HEK293T (cell line): ENCODE measurements at regions not wholly inside any gene's neighbourhood (a gene's known extent, or its start where the extent isn't known, plus 50 kb on each side); places are given as distances from the start of the nearest gene placed in this dataset.

Experiments used
- CTCF ChIA-PET: fragments of 350-600 bp; formaldehyde crosslinking; extraction: SDS; loops from one replicate; lab custom pipeline; 2021; ENCODE audit warnings: antibody characterized with exemption, inconsistent platforms; lab: Yijun Ruan, JAX
- POLR2A ChIA-PET: fragments of 350-600 bp; formaldehyde crosslinking; extraction: SDS; loops from one replicate; lab custom pipeline; 2020; ENCODE audit warnings: antibody characterized with exemption, inconsistent platforms; lab: Yijun Ruan, JAX
- DNase-seq: peaks from one replicate; pipeline ENCODE4 v3.0.0; 2012; ENCODE audit warnings: mixed read lengths; ENCODE audit errors: extremely low spot score
- ARNT ChIP-seq: fragments of 450-650 bp; IDR thresholded peaks from 2 replicates; pipeline ENCODE4 v1.6.1; 2017; ENCODE audit warnings: mild to moderate bottlenecking
- BHLHE40 ChIP-seq: fragments of 450-650 bp; IDR thresholded peaks from 2 replicates; pipeline ENCODE4 v1.6.1; 2016; ENCODE audit warnings: mild to moderate bottlenecking, moderate library complexity, borderline replicate concordance
- CTBP1 ChIP-seq: fragments of 450-650 bp; IDR thresholded peaks from 2 replicates; pipeline ENCODE4 v1.6.1; 2016; ENCODE audit warnings: borderline replicate concordance
- ELF4 ChIP-seq: fragments of 450-650 bp; IDR thresholded peaks from 2 replicates; pipeline ENCODE4 v1.6.1; 2017; ENCODE audit warnings: antibody characterized with exemption
- FOXA1 ChIP-seq: fragments of 450-650 bp; IDR thresholded peaks from 2 replicates; pipeline ENCODE4 v1.6.1; 2016; ENCODE audit warnings: mild to moderate bottlenecking
- FOXK2 ChIP-seq: fragments of 450-650 bp; IDR thresholded peaks from 2 replicates; pipeline ENCODE4 v1.6.1; 2016; ENCODE audit warnings: mild to moderate bottlenecking
- FOXM1 ChIP-seq: fragments of 450-650 bp; IDR thresholded peaks from 2 replicates; pipeline ENCODE4 v1.6.1; 2017; ENCODE audit warnings: mild to moderate bottlenecking, borderline replicate concordance
- HDGF ChIP-seq: fragments of 450-650 bp; IDR thresholded peaks from 2 replicates; pipeline ENCODE4 v1.6.1; 2017; ENCODE audit warnings: antibody characterized with exemption, borderline replicate concordance
- L3MBTL2 ChIP-seq: fragments of 450-650 bp; conservative IDR thresholded peaks from 2 replicates; pipeline ENCODE4 v1.6.1; 2016; ENCODE audit warnings: mild to moderate bottlenecking
- LEF1 ChIP-seq: fragments of 450-650 bp; IDR thresholded peaks from 2 replicates; pipeline ENCODE4 v1.6.1; 2017; ENCODE audit warnings: mild to moderate bottlenecking, borderline replicate concordance
- NFRKB ChIP-seq: fragments of 450-650 bp; IDR thresholded peaks from 2 replicates; pipeline ENCODE4 v1.6.1; 2016; ENCODE audit warnings: mild to moderate bottlenecking, moderate library complexity
- PKNOX1 ChIP-seq: fragments of 450-650 bp; IDR thresholded peaks from 2 replicates; pipeline ENCODE4 v1.6.1; 2016
- SP1 ChIP-seq: fragments of 450-650 bp; IDR thresholded peaks from 2 replicates; pipeline ENCODE4 v1.6.1; 2017
- SUZ12 ChIP-seq: fragments of 450-650 bp; IDR thresholded peaks from 2 replicates; pipeline ENCODE4 v1.6.1; 2016; ENCODE audit warnings: mild to moderate bottlenecking
- TARDBP ChIP-seq: fragments of 450-650 bp; IDR thresholded peaks from 2 replicates; pipeline ENCODE4 v1.6.1; 2016
- ZNF384 ChIP-seq: fragments of 450-650 bp; IDR thresholded peaks from 2 replicates; pipeline ENCODE4 v1.6.1; 2016

GRCh38 chr3:168461793-168462192 is 366.1 kb upstream of the GOLIM4 start:
- ChIA-PET CTCF (no interaction called here), POLR2A (no interaction called here)
- DNase-seq = no peak
- no peak for TF ChIP-seq SP1
- no peak for TF ChIP-seq FOXK2
- no peak for TF ChIP-seq CTBP1
- no peak for TF ChIP-seq NFRKB
- TF ChIP-seq L3MBTL2 = no peak
- TF ChIP-seq ARNT = no peak
- TF ChIP-seq BHLHE40 = no peak
- no peak for TF ChIP-seq LEF1

- ChIA-PET CTCF (no interaction called here), POLR2A (no interaction called here)
- no peak for TF ChIP-seq NFRKB
- TF ChIP-seq ELF4 = no peak
- no peak for TF ChIP-seq BHLHE40
- no peak for TF ChIP-seq SUZ12
- no peak for TF ChIP-seq HDGF
- TF ChIP-seq SP1 = no peak
- TF ChIP-seq ZNF384 = no peak
- no peak for TF ChIP-seq FOXM1
- TF ChIP-seq ARNT = no peak
- TF ChIP-seq FOXA1 = no peak
- TF ChIP-seq PKNOX1 = no peak
- TF ChIP-seq L3MBTL2 = no peak
- no peak for TF ChIP-seq LEF1
- no peak for TF ChIP-seq FOXK2
- DNase-seq = no peak
Observed at GRCh38 chr3:168459226-168459784, 363.6 kb upstream of the GOLIM4 start.

GRCh38 chr3:168457954-168458539 is 362.3 kb upstream of the GOLIM4 start:
- TF ChIP-seq ARNT (no peak), HDGF (no peak), FOXA1 (no peak), L3MBTL2 (no peak), ZNF384 (no peak), SUZ12 (no peak)
- ChIA-PET CTCF (interaction anchor here (0.6 kb wide), 1 partner anchor 389 kb away, joined by 4 read pairs; no protein-coding TSS in a partner anchor), POLR2A (no interaction called here)
- DNase-seq = no peak

- DNase-seq = no peak
- TF ChIP-seq ARNT = no peak
- TF ChIP-seq SUZ12 = no peak
- no peak for TF ChIP-seq ZNF384
- TF ChIP-seq TARDBP = no peak
- TF ChIP-seq PKNOX1 = no peak
- POLR2A ChIA-PET = no interaction called here
- CTCF ChIA-PET = no interaction called here
Observed at GRCh38 chr3:168455814-168456213, 360.1 kb upstream of the GOLIM4 start.

- CTCF ChIA-PET = no interaction called here
- no peak for TF ChIP-seq SUZ12
- no peak for TF ChIP-seq SP1
- no peak for TF ChIP-seq ELF4
- TF ChIP-seq TARDBP = no peak
- TF ChIP-seq L3MBTL2 = no peak
- no peak for TF ChIP-seq HDGF
- TF ChIP-seq FOXA1 = no peak
- TF ChIP-seq PKNOX1 = no peak
- no peak for TF ChIP-seq LEF1
- no peak for TF ChIP-seq ZNF384
- TF ChIP-seq ARNT = no peak
- DNase-seq = no peak
- POLR2A ChIA-PET = no interaction called here
Observed at GRCh38 chr3:168453623-168454022, 357.9 kb upstream of the GOLIM4 start.

GRCh38 chr3:168443965-168444364 is 348.2 kb upstream of the GOLIM4 start:
- POLR2A ChIA-PET = no interaction called here

More at GRCh38 chr3:168443965-168444364, 348.2 kb upstream of the GOLIM4 start:
- TF ChIP-seq FOXK2 (no peak), L3MBTL2 (no peak), HDGF (no peak), ARNT (no peak), ELF4 (no peak), NFRKB (no peak), TARDBP (no peak), FOXA1 (no peak), BHLHE40 (no peak), LEF1 (no peak), FOXM1 (no peak), SP1 (no peak), PKNOX1 (no peak), CTBP1 (no peak), SUZ12 (no peak), ZNF384 (no peak)
- no peak for DNase-seq
- CTCF ChIA-PET = no interaction called here
